Epithelial cell of esophagus (primary cell): ENCODE measurements at regions not wholly inside any gene's neighbourhood (a gene's known extent, or its start where the extent isn't known, plus 50 kb on each side); places are given as distances from the start of the nearest gene placed in this dataset.
"Not testable (repeated sequence)": the region's sequence is repeated elsewhere in the genome, so short reads cannot be mapped to it uniquely, and the experiment has no call there.

Experiments used
- DNase-seq: peaks from one replicate; pipeline ENCODE4 v3.0.0; 2010; ENCODE audit warnings: low read depth
- H3K4me3 ChIP-seq: 2 replicates; pipeline ENCODE4 v1.5.1; 2011; ENCODE audit warnings: mild to moderate bottlenecking, low read length, control low read depth
- TF ChIP-seq, protein P1 (sequence below): IDR thresholded peaks from 2 replicates; pipeline ENCODE4 v1.5.1; 2011; ENCODE audit warnings: low read depth, mild to moderate bottlenecking, low read length, control low read depth, inconsistent platforms; ENCODE audit not compliant: insufficient read depth; ENCODE audit errors: missing control alignments

DNA sequence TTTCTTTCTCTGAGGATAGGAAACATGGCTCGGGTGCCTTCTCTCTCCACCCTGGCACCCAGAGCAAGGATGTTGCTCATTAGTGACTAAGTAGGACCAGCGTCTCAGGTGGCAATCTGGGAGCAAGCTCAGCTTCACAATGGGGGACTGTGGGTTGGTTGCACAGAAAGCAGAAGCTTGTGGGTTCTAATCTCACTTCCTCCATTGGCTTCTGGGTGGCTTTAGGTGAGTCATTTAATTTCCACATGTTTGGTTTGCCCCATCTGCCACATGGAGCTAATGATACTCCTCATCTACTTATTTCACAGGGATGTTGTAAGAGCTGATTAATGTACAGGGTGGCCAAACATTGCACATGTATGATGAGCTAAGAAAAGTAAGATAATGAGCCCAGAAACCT, 54.8 kb upstream of the AKIRIN2 start:
- TF ChIP-seq, protein P1, sequence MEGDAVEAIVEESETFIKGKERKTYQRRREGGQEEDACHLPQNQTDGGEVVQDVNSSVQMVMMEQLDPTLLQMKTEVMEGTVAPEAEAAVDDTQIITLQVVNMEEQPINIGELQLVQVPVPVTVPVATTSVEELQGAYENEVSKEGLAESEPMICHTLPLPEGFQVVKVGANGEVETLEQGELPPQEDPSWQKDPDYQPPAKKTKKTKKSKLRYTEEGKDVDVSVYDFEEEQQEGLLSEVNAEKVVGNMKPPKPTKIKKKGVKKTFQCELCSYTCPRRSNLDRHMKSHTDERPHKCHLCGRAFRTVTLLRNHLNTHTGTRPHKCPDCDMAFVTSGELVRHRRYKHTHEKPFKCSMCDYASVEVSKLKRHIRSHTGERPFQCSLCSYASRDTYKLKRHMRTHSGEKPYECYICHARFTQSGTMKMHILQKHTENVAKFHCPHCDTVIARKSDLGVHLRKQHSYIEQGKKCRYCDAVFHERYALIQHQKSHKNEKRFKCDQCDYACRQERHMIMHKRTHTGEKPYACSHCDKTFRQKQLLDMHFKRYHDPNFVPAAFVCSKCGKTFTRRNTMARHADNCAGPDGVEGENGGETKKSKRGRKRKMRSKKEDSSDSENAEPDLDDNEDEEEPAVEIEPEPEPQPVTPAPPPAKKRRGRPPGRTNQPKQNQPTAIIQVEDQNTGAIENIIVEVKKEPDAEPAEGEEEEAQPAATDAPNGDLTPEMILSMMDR = no peak
- DNase-seq = peak; percentile 90
- no peak overlapping the region for H3K4me3 ChIP-seq

DNA sequence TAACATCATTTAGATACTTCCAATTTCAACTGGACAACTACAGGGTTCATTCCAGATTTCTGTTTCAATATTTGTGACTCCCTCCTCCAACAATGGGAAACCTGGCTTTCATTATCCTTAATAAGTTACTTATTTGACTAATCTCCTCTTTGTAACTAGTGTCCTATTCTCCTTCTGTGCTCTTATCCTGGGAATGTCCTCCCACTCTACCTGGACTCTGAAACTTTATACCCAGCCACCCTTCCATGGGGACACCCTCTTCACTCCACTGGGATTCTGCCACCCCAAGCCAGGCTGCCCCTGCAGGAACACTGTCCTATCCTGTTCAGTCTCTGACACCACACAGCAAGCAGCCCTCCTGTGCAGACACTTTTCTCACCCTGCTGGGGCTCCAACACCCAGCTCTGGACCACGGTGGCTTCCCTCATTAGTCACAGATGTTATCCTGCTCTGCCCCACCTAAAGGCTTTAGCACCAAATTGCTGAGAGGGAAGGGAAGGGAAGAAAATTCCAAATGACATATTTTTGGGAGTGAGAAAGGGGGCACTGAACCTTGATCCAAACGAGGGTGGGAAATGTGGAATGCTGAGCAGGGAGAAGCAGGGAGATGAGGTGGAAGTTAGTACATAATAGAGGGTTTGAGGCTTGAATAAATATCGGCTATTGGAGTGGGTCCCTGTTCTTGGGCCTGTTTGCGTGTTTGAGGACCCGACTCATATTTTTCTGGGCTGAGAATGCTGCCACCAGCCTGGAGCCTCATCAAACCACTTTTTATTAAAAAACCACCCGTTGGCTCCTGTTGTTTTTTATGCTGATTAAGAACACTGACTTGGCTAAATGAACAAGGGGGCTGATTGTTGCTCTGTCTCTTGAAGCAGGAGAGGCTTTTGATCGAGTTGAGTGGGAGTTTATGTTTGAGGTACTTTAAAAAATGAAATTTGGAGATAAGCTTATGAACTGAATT, 54.0 kb upstream of the AKIRIN2 start:
- DNase-seq = no peak
- TF ChIP-seq, protein P1 = no peak
- no peak overlapping the region for H3K4me3 ChIP-seq

DNA sequence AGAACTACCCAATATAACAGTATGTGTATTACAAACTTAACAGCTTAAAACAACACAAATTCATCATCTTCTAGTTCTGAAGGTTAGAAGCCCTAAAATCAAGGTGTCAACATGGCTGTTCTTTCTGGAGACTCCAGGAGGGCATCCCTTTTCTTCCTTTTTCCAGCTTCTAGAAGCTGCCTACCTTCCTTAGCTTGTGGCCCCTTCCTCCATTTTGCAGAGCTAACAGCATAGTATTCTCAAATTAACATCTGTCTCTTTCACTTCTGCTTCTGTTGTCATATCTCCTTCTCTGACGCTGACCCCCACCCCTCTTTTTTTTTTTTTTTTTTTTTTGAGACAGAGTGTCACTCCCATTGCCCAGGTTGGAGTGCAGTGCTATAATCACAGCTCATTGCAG, 52.8 kb upstream of the AKIRIN2 start:
- no peak for DNase-seq
- TF ChIP-seq, protein P1 = no peak
- no peak overlapping the region for H3K4me3 ChIP-seq

DNA sequence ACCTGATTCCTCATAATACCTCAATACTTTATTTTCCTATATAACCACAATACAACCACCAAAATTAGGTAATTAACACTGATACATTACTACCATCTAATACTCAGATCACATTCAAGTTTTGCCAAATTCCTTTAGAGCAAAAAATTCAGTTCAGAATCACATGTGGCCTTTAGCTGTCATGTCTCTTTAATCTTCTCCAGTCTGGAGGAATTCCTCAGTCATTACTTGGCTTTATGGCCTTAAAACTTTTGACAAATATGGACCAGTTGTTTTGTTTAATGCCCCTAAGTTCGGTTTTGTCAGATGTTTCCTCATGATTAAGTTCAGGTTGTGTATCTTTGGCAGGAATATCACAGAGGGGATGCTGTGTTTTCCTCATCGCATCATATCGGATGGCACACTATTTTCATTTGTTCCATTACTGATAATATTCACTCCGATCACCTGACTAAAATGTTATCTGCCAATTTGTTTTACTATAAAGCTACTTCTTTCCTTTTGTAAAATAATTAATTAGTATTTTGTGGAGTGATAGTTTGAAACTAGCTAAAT, 51.2 kb upstream of the AKIRIN2 start:
- no peak for DNase-seq
- TF ChIP-seq, protein P1 = no peak
- H3K4me3 ChIP-seq = no peak overlapping the region

DNA sequence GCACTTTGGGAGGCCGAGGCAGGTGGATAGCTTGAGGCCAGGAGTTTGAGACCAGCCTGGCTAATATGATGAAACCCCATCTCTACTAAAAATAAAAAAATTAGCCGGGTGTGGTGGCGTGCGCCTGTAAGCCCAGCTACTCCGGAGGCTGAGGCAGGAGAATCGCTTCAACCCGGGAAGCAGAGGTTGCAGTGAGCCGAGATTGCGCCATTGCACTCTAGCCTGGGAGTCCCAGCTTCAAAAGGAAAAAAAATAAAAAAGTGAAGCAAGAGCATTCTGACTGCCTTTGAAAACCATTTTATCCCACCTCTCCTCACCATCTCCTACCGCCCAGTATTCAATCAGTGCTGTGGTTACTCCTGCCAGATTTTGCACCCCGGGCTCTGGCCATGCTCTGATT, 50.5 kb upstream of the AKIRIN2 start:
- not testable (repeated sequence) for H3K4me3 ChIP-seq, DNase-seq
